ENCODE measurements at regions not wholly inside any gene's neighbourhood (a gene's known extent, or its start where the extent isn't known, plus 50 kb on each side); places are given as distances from the start of the nearest gene placed in this dataset.
"Not testable (repeated sequence)": the region's sequence is repeated elsewhere in the genome, so short reads cannot be mapped to it uniquely, and the experiment has no call there.

DNA sequence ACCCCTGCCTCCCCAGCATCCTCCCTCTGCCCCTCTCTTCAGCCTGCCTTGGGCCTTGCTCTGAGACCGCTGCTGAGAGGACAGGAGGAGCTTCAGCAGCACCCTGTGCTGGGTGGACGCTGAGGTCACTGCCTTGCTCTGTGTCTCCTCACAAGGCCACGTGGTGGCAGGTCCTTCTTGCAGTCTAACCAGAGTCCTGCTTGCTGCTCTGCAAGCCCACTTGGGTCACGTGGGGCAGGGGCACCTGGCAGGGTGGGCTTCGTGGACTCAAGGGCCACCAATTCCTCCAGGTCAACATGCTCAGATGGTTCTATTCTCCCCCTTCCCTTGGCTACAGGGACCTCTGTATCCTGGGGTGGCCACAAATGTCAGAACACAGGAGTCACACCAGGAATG is 235.0 kb downstream of the TMEM121 start:
- H3K36me3 ChIP-seq (replicated peaks; ENCODE audit: control insufficient read depth, insufficient read depth, low read length); DNase-seq; H3K27me3 ChIP-seq (ENCODE audit: control insufficient read depth, insufficient read depth, low read length); H3K4me3 ChIP-seq (ENCODE audit: insufficient read depth, low read depth, low read length): not testable (repeated sequence)

DNA sequence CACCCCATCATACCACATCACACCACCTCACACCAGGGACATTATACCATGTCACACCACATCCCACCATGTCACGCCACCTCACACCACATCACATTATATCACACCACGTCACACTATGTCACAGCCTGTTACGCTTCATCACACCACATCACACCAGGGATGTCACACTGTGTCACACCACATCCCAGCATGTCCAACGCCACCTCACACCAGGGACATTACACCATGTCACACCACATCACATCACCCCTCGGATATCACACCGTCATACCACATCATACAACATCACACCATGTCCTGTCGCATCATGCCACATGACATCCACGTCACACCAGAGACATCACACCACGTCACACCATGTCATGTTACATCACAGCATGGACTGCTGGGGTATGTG is 235.5 kb downstream of the TMEM121 start:
- Histone ChIP-seq H3K27me3 (ENCODE audit: control insufficient read depth, insufficient read depth, low read length) (no peaks in the 10 kb centered on the region), H3K36me3 (replicated peaks; ENCODE audit: control insufficient read depth, insufficient read depth, low read length) (no peaks in the 10 kb centered on the region), H3K4me3 (ENCODE audit: insufficient read depth, low read depth, low read length) (no peak overlapping the region)
- DNase-seq, result peak; percentile 24

DNA sequence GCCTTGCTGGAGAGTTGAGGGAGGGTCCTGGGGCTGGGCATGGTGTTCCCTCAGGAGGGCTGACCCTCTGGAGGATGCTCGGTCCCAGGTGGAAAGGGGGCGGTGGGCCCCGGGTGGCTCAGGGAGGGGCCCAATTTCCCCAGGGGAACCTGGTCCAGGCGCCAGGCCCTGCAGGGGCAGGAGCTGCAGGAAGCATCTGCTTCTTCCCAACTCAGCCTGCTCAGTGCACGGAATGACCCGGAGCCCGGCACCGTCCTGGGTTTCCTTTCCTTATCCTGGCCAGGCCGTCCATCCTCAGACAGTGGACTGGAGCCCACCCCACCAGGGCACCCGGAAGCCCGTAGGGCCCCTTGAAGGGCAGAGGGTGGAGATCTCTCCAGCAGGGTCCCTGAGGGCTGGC is 235.9 kb downstream of the TMEM121 start:
- H3K36me3 ChIP-seq (replicated peaks; ENCODE audit: control insufficient read depth, insufficient read depth, low read length), result not testable (repeated sequence)

DNA sequence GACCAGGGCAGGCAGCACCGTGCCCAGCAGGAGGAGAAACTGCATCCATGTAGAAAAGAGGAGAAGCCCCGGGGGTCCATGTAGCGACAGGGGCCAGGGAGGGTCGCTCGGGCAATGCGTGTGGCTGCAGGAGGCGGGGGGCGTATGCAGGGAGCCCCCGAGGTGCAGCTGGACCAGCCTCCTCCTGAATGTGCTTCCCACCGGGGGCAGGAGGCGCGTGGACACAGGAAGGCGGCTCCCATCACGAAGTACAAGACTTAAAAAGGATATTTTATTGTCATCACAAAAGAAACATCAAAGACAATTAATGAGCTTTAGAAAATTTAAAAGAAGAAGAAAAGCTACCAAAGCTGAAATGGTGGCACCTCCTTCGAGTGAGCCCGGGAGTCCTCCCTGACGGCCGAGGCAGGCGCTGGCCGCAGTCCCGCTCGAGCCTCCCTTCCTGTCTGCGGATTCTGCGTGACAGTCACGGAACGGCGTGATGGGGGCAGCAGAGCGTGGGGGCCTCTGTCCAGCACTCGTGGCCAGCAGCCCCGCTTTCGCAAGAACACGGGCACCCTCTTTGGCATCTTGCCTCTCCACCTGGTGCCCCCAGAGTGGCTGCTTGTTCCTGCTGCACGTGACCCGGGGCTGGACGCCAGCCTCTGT is 238.0 kb downstream of the TMEM121 start:
- DNase-seq; H3K4me3 ChIP-seq (ENCODE audit: insufficient read depth, low read depth, low read length); H3K27me3 ChIP-seq (ENCODE audit: control insufficient read depth, insufficient read depth, low read length); H3K36me3 ChIP-seq (replicated peaks; ENCODE audit: control insufficient read depth, insufficient read depth, low read length): not testable (repeated sequence)

More for the DNA sequence above, 235.9 kb downstream of the TMEM121 start:
- not testable (repeated sequence) for H3K4me3 ChIP-seq (ENCODE audit: insufficient read depth, low read depth, low read length); DNase-seq; H3K27me3 ChIP-seq (ENCODE audit: control insufficient read depth, insufficient read depth, low read length)

DNA sequence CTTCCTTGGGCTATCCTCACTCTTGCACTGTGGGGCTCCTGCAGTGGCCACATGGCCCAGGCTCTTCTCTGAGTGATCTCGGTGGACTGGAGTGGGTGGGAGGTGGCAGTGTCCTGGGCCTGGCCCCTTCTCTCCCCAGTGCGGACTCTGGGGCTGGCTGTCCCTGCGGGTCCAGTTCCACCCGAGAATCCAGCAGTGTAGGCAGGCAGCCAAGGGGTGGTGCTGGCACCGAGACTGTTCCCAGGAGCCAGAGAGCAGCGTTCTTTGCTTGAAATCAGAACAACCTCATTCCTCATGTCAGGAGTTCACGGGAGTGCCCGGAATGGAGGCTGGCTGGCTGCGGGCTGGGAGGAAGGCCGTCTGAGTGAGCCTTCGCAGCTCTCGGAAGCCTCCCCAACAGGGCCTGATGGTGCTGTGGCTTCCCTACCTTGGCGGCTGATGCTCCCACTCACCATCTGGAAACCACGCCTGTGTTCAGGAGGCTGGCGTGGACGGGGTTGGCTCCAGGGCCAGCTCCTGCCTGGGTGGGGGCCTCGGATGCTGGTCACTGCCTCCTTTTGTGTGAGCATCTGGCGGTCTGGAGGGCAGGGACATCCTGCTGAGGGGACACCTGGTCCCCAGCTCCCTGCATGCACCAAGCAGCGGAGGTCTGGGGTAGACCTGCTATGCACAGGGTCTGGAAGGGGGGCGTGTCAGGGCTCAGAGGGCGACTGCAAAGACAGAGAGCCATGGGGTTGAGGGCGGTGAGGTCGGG is 238.9 kb downstream of the TMEM121 start:
- not testable (repeated sequence) for DNase-seq; H3K36me3 ChIP-seq (replicated peaks; ENCODE audit: control insufficient read depth, insufficient read depth, low read length); H3K27me3 ChIP-seq (ENCODE audit: control insufficient read depth, insufficient read depth, low read length); H3K4me3 ChIP-seq (ENCODE audit: insufficient read depth, low read depth, low read length)

DNA sequence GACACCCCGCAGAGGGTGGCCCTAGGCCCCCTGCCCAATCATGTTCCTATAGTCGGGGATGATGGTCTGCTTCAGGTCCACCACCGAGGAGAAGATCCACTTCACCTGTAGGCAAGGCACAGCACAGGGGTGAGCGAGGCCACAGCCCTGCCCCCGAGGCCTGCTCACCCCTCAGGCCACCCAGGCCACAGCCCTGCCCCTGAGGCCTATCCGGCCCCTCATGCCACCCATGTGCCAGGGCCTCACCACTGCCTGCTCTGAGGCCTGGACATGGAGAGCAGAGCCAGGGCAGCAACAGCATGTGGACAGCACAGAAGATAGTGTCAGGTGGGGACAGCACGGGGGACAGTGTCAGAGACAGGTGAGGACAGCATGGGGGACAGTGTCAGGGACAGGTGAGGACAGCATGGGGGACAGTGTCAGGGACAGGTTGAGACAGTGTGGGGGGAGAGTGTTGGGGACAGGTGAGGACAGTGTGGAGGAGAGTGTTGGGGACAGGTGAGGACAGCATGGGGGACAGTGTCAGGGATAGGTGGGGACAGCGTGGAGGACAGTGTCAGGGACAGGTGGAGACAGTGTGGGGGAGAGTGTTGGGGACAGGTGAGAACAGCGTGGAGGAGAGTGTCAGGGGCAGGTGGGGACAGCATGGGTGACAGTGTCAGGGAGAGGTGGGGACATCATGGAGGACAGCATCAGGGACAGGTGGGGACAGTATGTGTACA is 239.7 kb downstream of the TMEM121 start:
- no peak for DNase-seq
- Histone ChIP-seq H3K36me3 (replicated peaks; ENCODE audit: control insufficient read depth, insufficient read depth, low read length) (no peaks in the 10 kb centered on the region), H3K4me3 (ENCODE audit: insufficient read depth, low read depth, low read length) (no peak overlapping the region), H3K27me3 (ENCODE audit: control insufficient read depth, insufficient read depth, low read length) (no peaks in the 10 kb centered on the region)

DNA sequence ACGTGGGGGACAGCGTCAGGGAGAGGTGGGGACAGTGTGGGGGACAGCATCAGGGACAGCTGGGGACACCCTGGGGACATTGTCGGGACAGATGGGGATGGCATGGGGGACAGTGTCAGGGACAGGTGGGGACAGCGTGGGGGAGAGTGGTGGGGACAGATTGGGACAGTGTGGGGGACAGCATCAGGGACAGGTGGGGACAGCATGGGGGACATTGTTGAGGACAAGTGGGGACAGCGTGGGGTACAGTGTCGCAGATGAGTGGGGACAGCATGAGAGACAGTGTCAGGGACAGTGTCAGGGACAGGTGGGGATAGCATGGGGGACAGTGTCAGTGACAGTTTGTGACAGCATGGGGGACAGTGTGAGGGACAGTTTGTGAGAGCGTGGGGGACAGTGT is 240.9 kb downstream of the TMEM121 start:
- no peak for DNase-seq

DNA sequence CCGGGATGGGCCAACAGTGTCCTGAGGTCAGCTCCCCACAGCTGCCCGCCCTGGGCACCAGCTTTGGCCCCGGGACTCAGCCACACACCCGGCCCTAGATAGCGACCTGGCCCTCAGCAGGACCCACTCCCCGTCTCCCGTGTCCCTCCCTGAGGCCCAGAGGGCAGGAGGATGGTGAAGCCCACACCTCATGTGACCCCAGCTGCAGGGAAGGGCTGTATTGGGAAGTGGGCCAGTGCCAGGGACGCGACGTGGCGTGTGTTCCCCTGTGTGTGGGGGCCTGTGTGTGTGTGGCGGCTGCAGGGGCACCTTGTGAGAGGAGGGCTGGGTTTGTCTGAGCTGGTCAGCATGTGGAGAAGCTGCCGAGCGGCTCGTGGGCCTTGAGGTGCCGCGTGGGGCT is 241.7 kb downstream of the TMEM121 start:
- H3K4me3 ChIP-seq (ENCODE audit: insufficient read depth, low read depth, low read length); H3K36me3 ChIP-seq (replicated peaks; ENCODE audit: control insufficient read depth, insufficient read depth, low read length); H3K27me3 ChIP-seq (ENCODE audit: control insufficient read depth, insufficient read depth, low read length); DNase-seq: not testable (repeated sequence)

More for the DNA sequence above, 240.9 kb downstream of the TMEM121 start:
- Histone ChIP-seq H3K36me3 (replicated peaks; ENCODE audit: control insufficient read depth, insufficient read depth, low read length) (no peaks in the 10 kb centered on the region), H3K27me3 (ENCODE audit: control insufficient read depth, insufficient read depth, low read length) (no peaks in the 10 kb centered on the region), H3K4me3 (ENCODE audit: insufficient read depth, low read depth, low read length) (no peak overlapping the region)

DNA sequence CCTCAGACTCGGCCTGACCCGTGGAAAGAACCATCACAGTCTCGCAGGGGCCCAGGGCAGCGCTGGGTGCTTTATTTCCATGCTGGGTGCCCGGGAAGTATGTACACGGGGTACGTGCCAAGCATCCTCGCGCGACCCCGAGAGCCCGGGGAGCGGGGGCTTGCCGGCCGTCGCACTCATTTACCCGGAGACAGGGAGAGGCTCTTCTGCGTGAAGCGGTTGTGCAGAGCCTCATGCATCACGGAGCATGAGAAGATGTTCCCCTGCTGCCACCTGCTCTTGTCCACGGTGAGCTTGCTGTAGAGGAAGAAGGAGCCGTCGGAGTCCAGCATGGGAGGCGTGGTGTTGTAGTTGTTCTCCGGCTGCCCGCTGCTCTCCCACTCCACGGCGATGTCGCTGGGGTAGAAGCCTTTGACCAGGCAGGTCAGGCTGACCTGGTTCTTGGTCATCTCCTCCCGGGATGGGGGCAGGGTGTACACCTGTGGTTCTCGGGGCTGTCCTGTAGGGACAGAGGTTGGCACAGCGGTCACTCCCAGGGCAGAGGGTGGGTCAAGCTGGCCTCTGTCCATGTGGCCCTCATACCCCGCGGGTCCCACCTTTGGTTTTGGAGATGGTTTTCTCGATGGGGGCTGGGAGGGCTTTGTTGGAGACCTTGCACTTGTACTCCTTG is 242.8 kb downstream of the TMEM121 start:
- not testable (repeated sequence) for H3K27me3 ChIP-seq (ENCODE audit: control insufficient read depth, insufficient read depth, low read length); DNase-seq; H3K4me3 ChIP-seq (ENCODE audit: insufficient read depth, low read depth, low read length)

DNA sequence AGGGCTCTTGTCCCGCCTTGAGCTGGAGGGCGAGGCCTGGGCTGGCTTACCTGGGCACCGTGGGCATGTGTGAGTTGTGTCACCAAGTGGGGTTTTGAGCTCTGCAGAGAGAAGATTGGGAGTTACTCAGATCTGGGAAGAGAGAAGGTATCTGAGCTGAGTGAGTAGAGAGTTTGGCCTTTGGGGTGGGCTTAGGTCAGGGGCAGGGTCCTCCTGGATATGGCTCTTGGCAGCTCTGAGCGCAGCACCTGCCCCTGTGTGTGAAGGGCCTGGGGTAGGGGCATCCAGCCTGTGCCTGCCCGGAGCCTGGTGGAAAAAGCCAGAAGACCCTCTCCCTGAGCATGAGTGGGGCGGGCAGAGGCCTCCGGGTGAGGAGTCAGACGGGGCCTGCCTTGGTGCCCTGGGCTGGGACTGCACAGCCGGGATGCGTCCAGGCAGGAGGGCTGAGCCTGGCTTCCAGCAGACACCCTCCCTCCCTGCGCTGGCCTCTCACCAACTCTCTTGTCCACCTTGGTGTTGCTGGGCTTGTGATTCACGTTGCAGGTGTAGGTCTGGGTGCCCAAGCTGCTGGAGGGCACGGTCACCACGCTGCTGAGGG is 244.3 kb downstream of the TMEM121 start:
- not testable (repeated sequence) for H3K36me3 ChIP-seq (replicated peaks; ENCODE audit: control insufficient read depth, insufficient read depth, low read length); H3K27me3 ChIP-seq (ENCODE audit: control insufficient read depth, insufficient read depth, low read length); H3K4me3 ChIP-seq (ENCODE audit: insufficient read depth, low read depth, low read length)
- DNase-seq, result peak; percentile 13

More for the DNA sequence above, 242.8 kb downstream of the TMEM121 start:
- H3K36me3 ChIP-seq (replicated peaks; ENCODE audit: control insufficient read depth, insufficient read depth, low read length), result not testable (repeated sequence)

DNA sequence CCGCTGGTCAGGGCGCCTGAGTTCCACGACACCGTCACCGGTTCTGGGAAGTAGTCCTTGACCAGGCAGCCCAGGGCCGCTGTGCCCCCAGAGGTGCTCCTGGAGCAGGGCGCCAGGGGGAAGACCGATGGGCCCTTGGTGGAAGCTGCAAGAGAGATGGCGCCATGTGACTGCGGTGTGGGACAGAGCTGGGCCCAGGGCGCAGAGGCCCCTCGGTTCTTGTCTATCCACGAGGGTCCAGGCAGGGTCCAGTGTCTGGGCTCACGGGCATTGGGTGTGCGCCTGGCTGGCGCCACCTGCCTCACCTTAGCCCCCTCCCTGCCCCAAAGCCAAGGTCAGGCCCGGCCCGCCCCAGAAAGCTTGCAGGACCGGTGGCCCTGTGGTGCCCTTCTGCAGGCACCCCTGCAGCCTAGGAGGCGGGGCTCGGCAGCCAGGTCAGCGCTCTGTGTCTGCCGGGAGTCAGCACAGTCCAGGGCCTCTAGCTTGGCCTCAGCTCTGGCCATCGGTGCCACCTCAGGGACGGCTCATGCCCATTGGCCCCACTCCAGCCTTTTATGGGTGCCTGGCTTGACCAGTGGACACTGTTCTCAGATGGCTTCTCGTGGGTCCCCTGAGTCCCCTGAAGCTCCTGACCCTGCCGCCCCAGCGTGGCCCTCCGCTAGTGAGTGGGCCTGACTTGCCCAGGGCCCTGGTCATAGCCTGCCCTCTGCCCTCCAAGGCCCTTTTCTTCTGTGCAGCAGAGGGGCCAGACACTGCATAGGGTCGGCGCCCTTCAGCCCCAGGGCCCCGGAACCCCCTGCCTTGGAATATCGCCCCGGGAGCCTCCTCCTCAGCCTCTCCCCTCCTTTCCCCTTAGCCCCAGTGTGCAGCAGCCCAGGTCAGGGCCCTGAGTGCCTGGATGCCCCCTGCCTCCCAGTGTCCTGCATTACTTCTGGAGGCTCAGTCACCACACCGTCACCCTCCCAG is 245.2 kb downstream of the TMEM121 start:
- not testable (repeated sequence) for H3K4me3 ChIP-seq (ENCODE audit: insufficient read depth, low read depth, low read length); H3K36me3 ChIP-seq (replicated peaks; ENCODE audit: control insufficient read depth, insufficient read depth, low read length); H3K27me3 ChIP-seq (ENCODE audit: control insufficient read depth, insufficient read depth, low read length)
- DNase-seq, result peak; percentile 20

DNA sequence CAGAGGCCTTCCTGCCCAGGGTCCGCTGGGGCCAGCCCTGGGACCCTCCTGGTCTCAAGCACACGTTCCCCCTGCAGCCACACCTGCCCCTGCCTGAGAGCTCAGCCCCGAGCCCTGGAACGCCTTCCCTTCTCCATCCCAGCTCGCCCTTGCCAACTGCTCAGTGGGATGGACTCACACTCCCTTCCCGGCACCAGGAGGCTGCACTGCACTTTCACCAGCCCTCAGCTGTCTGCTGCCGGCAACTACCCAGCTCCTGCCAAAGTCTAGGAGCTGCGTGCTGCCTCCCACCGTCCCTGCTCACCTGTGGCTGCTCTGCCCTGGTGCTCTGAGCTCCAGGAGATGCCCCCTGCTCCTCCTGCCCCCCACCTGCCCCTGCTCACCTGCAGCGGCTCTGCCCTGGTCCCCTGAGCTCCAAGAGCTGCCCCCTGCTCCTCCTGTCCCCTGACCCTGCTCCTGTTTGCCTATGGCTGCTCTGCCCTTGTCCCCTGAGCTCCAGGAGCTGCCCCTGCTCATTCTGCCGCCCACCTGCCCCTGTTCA is 246.4 kb downstream of the TMEM121 start:
- not testable (repeated sequence) for H3K27me3 ChIP-seq (ENCODE audit: control insufficient read depth, insufficient read depth, low read length); H3K36me3 ChIP-seq (replicated peaks; ENCODE audit: control insufficient read depth, insufficient read depth, low read length); H3K4me3 ChIP-seq (ENCODE audit: insufficient read depth, low read depth, low read length); DNase-seq

DNA sequence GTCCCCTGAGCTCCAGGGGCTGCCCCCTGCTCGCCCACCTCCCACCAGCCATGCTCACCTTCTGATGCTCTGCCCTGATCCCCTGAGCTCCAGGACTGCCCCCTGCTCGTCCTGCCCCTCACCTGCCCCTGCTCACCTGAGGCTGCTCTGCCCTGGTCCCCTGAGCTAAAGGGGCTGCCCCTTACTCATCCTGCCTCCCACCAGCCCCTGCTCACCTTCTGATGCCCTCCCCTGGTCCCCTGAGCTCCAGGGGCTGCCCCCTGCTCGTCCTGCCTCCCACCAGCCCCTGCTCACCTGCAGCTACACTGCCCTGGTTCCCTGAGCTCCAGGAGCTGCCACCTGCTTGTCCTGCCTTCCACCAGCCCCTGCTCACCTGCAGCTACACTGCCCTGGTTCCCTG is 247.2 kb downstream of the TMEM121 start:
- DNase-seq, result no peak
- Histone ChIP-seq H3K4me3 (ENCODE audit: insufficient read depth, low read depth, low read length) (no peak overlapping the region), H3K27me3 (ENCODE audit: control insufficient read depth, insufficient read depth, low read length) (no peaks in the 10 kb centered on the region)

More for the DNA sequence above, 247.2 kb downstream of the TMEM121 start:
- H3K36me3 ChIP-seq (replicated peaks; ENCODE audit: control insufficient read depth, insufficient read depth, low read length), result no peaks in the 10 kb centered on the region
